ENCODE measurements at regions not wholly inside any gene's neighbourhood (a gene's known extent, or its start where the extent isn't known, plus 50 kb on each side); places are given as distances from the start of the nearest gene placed in this dataset.

- no peak for DNase-seq
Measured at GRCh38 chr3:106365061-106365691, 496.4 kb upstream of the CBLB start.

DNA sequence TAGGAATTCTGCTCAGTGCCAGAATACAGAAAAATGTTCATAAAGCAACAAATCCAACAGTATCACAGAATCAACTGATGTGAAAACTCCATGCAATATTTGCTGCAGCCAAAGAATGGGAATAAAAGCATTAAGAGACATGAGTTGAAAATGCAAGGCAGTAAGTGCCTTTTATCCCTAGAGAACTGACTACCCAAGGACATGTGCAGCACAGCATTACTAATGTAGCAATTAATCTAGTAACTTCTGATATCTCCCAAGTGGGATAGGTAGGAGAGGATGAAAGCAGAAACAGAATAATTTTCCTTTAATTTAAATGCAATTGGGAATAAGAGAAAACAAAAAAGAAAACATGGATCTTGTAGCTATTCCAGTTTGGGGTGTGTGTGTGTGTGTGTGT is 497.5 kb upstream of the CBLB start:
- DNase-seq = no peak

- no peak for DNase-seq
Measured at GRCh38 chr3:106367496-106367895, 498.7 kb upstream of the CBLB start.

GRCh38 chr3:106371221-106371970 is 502.6 kb upstream of the CBLB start:
- DNase-seq = no peak

DNA sequence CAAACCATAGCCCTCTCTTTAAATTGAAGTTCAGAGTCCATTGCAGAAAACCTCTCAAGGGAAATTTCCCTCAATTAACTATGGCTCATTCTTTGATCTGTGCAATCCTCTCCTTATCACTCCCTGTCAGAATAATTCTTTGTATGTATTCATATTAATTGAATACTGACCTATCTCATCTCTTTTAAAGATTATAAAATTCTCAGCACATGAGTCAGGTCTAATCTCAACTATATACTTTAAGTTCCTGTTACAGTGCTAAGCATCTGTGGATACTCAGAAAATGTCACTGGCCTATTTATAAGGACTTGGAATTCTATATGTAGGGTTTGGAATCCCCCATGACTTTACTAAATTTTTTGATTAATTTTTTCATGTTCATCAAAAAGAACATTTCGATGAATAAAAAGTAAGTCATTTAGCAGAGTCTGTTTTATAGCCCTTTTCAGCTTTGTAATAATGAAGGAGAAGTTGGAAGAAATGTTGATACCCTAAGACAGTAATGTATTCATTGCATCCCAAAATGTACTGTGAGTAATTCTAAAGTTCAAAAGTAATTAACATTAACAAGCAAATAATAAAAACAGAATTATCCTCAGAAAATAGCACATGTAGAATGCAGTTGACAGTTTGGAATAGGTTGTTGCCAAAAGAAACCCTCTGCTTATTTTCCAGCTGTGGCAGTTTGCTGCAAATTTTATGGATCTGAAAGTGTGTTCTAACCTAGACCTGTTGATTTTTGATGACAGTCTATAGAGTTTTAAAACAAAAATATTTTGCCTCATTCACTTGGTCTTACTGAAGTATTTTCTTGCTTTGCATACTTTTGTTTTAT is 503.4 kb upstream of the CBLB start:
- no peak for DNase-seq

- DNase-seq = no peak
Measured at GRCh38 chr3:106372806-106373190, 504.0 kb upstream of the CBLB start.

DNA sequence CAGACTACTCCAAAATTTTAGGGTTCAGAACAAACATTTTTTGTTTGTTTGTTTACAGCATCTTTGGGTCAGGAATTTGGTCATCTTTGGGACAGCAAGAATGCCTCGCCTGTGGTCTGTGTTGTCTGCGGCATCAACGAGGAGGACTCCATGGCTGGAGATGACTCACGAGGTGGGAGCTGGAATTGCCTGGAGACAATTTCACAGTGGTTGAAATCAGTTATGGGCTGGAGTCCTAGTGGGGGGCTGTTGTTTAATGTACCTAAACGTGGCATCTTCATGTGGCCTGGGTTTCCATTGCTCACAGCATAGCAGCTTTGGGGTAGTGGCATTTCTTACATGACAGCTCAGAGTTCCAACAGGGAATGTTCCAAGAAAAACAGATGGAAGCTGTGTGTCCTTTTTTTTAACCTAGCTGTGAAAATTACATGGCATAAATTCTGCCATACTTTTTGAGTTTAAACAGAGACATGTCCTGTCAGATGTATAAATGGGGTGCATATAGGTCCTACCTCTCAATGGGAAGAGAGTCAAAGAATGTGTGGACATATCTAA is 507.3 kb upstream of the CBLB start:
- DNase-seq = no peak

GRCh38 chr3:106379251-106379750 is 510.5 kb upstream of the CBLB start:
- DNase-seq = no peak

GRCh38 chr3:106380232-106380631 is 511.4 kb upstream of the CBLB start:
- DNase-seq = no peak

- DNase-seq = no peak
Measured at GRCh38 chr3:106381286-106381938, 512.6 kb upstream of the CBLB start.

- DNase-seq = no peak
Measured at GRCh38 chr3:106381939-106382335, 513.1 kb upstream of the CBLB start.

DNA sequence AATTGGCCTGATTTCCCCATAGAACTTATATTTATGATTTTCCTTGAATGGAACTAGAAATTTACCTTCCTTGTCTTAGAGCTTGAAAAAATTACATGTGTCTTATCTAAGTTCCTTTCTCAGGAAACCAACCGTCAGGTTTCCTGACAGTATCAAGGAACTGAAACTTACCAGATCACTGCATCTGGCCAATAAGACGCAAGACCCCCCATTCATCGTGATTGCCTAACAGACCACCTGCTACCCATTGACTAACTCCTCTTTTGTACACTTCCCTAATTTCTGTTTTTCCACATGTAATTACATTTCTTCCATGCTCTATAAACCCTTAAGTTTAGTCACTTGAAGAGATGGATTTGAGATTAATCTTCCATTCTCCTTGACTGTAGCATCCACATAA is 517.2 kb upstream of the CBLB start:
- DNase-seq = no peak

DNA sequence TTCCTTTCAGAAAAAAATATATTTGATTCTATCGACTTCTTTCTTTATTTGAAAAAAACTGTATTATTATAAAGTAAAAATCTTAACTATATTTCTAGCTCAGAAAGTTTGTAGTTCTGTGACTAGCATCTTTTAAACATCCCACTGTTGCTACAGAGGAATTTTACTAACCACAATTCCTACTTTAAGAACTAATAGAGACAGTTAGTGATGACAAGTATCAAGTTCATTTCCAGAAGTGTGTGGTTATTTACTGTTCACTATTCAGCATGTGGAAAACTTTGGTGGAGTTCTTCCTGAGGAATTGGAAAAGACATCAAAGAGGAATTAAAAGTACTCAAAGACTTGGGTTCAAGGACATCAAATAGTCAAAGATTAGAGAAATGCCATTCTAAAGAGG is 524.1 kb upstream of the CBLB start:
- no peak for DNase-seq

GRCh38 chr3:106397006-106397405 is 528.2 kb upstream of the CBLB start:
- DNase-seq = no peak

DNA sequence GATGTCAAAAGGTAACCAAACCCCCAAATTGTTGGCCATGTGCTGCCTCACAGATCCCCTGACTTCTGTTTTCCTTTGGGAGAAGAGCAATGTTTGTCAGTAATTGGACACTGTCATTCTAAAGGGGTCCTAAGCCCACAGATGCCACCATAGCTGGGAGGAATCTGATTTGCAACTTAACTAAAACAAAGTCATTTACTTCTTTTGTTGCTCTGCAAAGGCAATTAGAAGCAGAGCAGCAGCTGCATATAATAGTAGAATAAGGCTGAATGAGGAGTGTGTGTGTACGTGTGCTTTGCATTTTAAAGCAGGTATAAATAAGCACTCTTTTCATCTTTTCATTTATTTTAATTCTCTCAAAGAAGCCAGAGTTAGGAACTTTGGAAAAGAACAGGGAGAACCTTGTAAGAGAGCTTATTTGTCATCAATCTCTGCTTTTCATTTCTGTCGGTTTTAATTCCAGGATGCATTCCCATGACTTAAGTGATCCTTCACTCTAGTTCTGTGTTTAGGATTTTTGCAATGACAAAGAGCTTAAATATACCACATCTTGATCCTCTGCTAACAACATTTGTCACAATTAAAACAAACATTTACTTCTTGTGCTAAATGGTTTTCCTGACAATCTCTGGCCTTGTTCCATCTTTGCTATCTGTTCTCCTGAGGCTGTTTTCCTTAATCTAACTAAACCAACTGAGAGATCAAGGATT is 530.2 kb upstream of the CBLB start:
- DNase-seq = no peak

DNA sequence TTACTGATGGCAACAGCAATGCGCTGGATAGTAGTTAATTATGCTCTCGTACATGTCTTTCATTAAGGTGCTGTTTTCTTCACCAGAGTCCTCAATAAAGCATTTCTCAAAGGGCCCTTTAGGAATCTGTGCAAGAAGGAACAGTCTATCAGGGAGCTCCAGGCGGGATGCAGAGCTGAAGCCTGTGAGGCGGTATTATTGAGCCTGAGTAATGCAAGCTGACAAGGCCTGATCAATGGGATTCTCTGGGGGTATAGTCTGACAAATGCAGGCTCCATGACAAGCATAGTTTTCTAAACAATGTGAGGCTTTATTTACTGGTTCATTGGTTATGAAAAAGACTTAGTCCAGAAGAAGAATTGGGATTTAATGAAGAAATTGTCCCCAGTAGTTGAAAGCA is 530.9 kb upstream of the CBLB start:
- no peak for DNase-seq

DNA sequence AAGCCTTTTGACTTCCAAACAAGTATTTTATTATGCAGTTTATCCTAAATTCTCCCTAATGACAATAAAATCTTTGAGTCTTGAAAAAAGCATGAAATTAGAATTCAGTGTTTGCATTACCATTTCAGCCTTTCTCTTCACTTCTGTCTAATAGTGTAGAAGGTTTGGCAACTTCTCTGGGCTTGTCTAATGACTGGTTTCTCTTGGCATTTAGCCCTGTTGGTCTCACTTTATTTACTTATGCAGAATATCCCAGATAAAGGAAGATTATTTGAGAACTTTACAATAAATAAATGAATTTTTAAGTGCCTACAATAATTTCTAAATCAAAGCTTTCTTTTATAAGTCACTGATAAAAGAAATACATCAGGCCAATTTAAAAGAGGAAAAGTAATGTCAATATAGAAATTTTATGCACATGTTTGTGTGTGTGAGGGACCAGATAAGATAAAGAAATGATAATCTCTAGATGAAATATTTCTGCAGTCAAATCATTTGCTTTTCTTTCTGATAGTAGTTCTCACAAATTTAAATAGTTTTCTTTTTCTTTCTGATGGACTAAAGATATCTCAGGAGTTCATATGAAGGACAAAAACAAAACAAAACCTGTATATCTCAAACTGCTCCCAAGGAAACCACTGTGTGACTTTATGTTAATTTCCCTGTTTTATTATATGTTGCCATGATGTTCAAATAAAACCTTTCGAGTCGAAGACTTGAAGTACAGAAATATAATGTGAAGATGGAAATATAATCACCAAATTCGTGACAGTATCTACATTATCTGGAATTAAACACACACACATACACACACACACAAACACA is 533.1 kb upstream of the CBLB start:
- DNase-seq = no peak

GRCh38 chr3:106403371-106404145 is 534.7 kb upstream of the CBLB start:
- DNase-seq = no peak

DNA sequence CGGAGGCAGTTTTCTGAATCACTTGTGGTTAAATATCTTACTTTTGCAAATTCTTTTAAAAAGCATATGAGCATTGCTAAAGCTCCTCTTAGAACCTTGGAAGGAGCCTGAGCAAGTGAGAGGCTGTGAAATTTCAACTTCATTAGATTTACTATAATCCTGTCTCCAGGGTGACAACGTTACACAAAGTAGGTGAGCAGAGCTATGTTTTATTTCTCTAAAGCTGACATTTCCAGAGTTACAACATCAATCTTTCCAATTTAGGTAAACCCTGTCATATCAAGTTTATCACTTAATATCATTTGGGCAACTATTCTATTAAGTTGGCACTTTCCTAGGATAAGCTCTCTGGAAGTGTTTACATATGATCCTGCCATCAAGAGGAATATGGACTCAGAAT is 544.9 kb upstream of the CBLB start:
- no peak for DNase-seq

DNA sequence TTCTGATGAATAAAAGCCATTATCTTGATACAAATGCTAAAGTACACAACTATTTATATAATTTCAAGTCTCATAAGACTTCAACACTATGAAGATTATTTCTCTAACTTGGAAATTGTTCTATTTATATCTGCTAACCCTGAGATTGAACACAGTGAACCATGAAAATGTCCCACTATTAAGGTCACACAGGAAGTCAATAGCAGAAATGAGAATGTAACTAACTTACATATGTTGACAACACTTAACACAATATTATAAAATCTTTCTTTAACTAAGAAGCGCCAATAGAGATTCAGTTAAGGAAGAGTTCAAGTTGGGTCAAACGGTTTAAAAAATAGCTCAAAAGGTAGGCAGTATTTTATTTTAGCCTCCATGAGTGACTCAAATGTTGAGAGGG is 551.8 kb upstream of the CBLB start:
- DNase-seq = no peak

DNA sequence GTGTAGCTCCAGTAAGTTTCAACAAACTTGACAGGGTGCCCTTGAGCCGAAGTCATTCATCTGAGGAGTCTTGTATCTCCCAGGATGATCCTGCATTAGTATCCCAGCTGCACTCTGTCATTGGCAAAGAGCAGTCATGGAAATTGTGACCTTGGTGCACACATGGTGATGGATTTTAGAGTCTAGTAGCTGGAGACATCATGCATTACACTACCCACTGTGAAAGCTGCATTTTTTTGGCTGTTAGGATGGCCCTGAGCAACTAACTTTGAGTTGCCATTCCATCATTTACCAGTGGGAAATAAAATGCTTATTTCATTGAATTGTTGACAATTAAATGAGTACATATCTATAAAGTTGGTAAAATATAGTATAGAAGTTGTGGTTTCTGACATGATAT is 552.6 kb upstream of the CBLB start:
- DNase-seq = no peak
